ENCODE measurements at regions not wholly inside any gene's neighbourhood (a gene's known extent, or its start where the extent isn't known, plus 50 kb on each side); places are given as distances from the start of the nearest gene placed in this dataset.

- TF ChIP-seq EGR1 (IDR thresholded peaks at IDR 0.05) (no peak), EP300 (IDR thresholded peaks at IDR 0.05; ENCODE audit: borderline replicate concordance) (no peak), NFIC (IDR thresholded peaks at IDR 0.05) (no peak), MAX (IDR thresholded peaks at IDR 0.05) (no peak), FOXM1 (IDR thresholded peaks at IDR 0.05; ENCODE audit: borderline replicate concordance, low read depth) (no peak)
These were observed 416.1 kb downstream of the SAMD5 start for GRCh38 chr6:147924598-147924997.

- TF ChIP-seq ZBTB7A (IDR thresholded peaks at IDR 0.05; ENCODE audit: low read depth) (no peak), EP300 (IDR thresholded peaks at IDR 0.05; ENCODE audit: borderline replicate concordance) (no peak), TEAD4 (IDR thresholded peaks at IDR 0.05) (no peak), CEBPB (IDR thresholded peaks at IDR 0.05) (no peak), USF1 (IDR thresholded peaks at IDR 0.05) (no peak), RAD21 (IDR thresholded peaks at IDR 0.05; ENCODE audit: low read depth) (no peak), EGR1 (IDR thresholded peaks at IDR 0.05) (no peak), TCF12 (IDR thresholded peaks at IDR 0.05; ENCODE audit: low read depth) (no peak), NFIC (IDR thresholded peaks at IDR 0.05) (no peak), CREB1 (IDR thresholded peaks at IDR 0.05; ENCODE audit: low read depth) (no peak), FOXM1 (IDR thresholded peaks at IDR 0.05; ENCODE audit: borderline replicate concordance, low read depth) (no peak), TAF1 (IDR thresholded peaks at IDR 0.05; ENCODE audit: low read depth) (no peak), MAX (IDR thresholded peaks at IDR 0.05) (no peak), YY1 (IDR thresholded peaks at IDR 0.05; ENCODE audit: low read depth) (no peak), REST (IDR thresholded peaks at IDR 0.05; ENCODE audit: low read depth) (no peak)
These were observed 416.8 kb upstream of the SASH1 start for GRCh38 chr6:147925826-147926225.

GRCh38 chr6:147930745-147931144, 411.9 kb upstream of the SASH1 start:
- TF ChIP-seq EGR1 (IDR thresholded peaks at IDR 0.05), result no peak
- no peak for TF ChIP-seq ZBTB7A (IDR thresholded peaks at IDR 0.05; ENCODE audit: low read depth)
- TF ChIP-seq TAF1 (IDR thresholded peaks at IDR 0.05; ENCODE audit: low read depth), result no peak
- TF ChIP-seq CREB1 (IDR thresholded peaks at IDR 0.05; ENCODE audit: low read depth), result no peak
- no peak for TF ChIP-seq RAD21 (IDR thresholded peaks at IDR 0.05; ENCODE audit: low read depth)
- no peak for TF ChIP-seq TCF12 (IDR thresholded peaks at IDR 0.05; ENCODE audit: low read depth)
- no peak for TF ChIP-seq FOXM1 (IDR thresholded peaks at IDR 0.05; ENCODE audit: borderline replicate concordance, low read depth)
- no peak for TF ChIP-seq EP300 (IDR thresholded peaks at IDR 0.05; ENCODE audit: borderline replicate concordance)
- no peak for TF ChIP-seq TEAD4 (IDR thresholded peaks at IDR 0.05)
- no peak for TF ChIP-seq CEBPB (IDR thresholded peaks at IDR 0.05)

GRCh38 chr6:147933224-147933623, 409.4 kb upstream of the SASH1 start:
- TF ChIP-seq EP300 (IDR thresholded peaks at IDR 0.05; ENCODE audit: borderline replicate concordance) (no peak), CEBPB (IDR thresholded peaks at IDR 0.05) (no peak), USF1 (IDR thresholded peaks at IDR 0.05) (no peak), RAD21 (IDR thresholded peaks at IDR 0.05; ENCODE audit: low read depth) (no peak), ZBTB7A (IDR thresholded peaks at IDR 0.05; ENCODE audit: low read depth) (no peak), NFIC (IDR thresholded peaks at IDR 0.05) (no peak)

- no peak for TF ChIP-seq CEBPB (IDR thresholded peaks at IDR 0.05)
- TF ChIP-seq ZBTB7A (IDR thresholded peaks at IDR 0.05; ENCODE audit: low read depth), result no peak
- TF ChIP-seq FOXM1 (IDR thresholded peaks at IDR 0.05; ENCODE audit: borderline replicate concordance, low read depth), result no peak
- no peak for TF ChIP-seq REST (IDR thresholded peaks at IDR 0.05; ENCODE audit: low read depth)
- TF ChIP-seq YY1 (IDR thresholded peaks at IDR 0.05; ENCODE audit: low read depth), result no peak
- TF ChIP-seq TAF1 (IDR thresholded peaks at IDR 0.05; ENCODE audit: low read depth), result no peak
- no peak for TF ChIP-seq USF1 (IDR thresholded peaks at IDR 0.05)
- TF ChIP-seq EGR1 (IDR thresholded peaks at IDR 0.05), result no peak
- TF ChIP-seq TCF12 (IDR thresholded peaks at IDR 0.05; ENCODE audit: low read depth), result no peak
- no peak for TF ChIP-seq EP300 (IDR thresholded peaks at IDR 0.05; ENCODE audit: borderline replicate concordance)
These were observed 407.0 kb upstream of the SASH1 start for GRCh38 chr6:147935656-147936055.

All from Ishikawa (cell line).